Esophagus muscularis mucosa (tissue), 3 donors: ENCODE measurements at regions not wholly inside any gene's neighbourhood (a gene's known extent, or its start where the extent isn't known, plus 50 kb on each side); places are given as distances from the start of the nearest gene placed in this dataset.

Experiments
- POLR2A ChIP-seq: fragments of 450-650 bp; IDR thresholded peaks from one replicate; pipeline ENCODE4 v1.6.1; 2017; ENCODE audit warnings: antibody characterized with exemption, moderate library complexity, mild to moderate bottlenecking, low read depth
- TF ChIP-seq, protein P1 (sequence below), 3 experiments: fragments of 200-600 bp in 2 of 3; fragments of 450-650 bp in 1 of 3; sonication (generic) in 2 of 3; IDR thresholded peaks; one replicate each; pipeline ENCODE4 v1.5.1; 2017 to 2019; ENCODE audit warnings: antibody characterized with exemption in 3 of 3, mild to moderate bottlenecking in 2 of 3, moderate library complexity in 1 of 3

DNA sequence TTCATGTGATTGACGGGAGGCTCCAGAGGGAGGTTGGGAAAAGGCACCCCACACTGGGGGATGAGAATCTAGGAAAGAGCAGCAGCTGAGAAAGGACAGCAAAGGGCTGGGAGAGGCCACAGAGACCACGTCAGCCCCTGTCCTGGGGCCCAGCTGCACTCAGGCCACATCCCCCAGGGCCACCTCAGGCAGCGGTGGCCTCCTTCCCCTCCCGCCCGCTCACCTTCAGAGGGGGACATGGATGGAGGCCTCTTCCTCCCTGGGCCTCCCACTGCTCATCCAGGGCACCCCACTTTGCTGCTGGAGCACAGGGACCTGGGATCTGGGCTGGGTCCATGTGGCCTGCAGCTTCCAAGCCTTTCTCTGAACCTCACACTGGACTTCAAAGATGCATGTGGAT lies 199.8 kb upstream of the HDAC4 start:
- TF ChIP-seq, protein P1, sequence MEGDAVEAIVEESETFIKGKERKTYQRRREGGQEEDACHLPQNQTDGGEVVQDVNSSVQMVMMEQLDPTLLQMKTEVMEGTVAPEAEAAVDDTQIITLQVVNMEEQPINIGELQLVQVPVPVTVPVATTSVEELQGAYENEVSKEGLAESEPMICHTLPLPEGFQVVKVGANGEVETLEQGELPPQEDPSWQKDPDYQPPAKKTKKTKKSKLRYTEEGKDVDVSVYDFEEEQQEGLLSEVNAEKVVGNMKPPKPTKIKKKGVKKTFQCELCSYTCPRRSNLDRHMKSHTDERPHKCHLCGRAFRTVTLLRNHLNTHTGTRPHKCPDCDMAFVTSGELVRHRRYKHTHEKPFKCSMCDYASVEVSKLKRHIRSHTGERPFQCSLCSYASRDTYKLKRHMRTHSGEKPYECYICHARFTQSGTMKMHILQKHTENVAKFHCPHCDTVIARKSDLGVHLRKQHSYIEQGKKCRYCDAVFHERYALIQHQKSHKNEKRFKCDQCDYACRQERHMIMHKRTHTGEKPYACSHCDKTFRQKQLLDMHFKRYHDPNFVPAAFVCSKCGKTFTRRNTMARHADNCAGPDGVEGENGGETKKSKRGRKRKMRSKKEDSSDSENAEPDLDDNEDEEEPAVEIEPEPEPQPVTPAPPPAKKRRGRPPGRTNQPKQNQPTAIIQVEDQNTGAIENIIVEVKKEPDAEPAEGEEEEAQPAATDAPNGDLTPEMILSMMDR (IDR thresholded peaks at IDR 0.05) = no peak
- TF ChIP-seq POLR2A = no peak
